Activated B cell treated with CpG ODN at 0.5 μM for 24 hours (primary cell): ENCODE measurements at regions not wholly inside any gene's neighbourhood (a gene's known extent, or its start where the extent isn't known, plus 50 kb on each side); places are given as distances from the start of the nearest gene placed in this dataset.

Experiments
- ATAC-seq: fragments of 200-7000 bp; cut with Tn5 transposase; one replicate; pipeline ENCODE4 v1.10.0; 2021; ENCODE audit warnings: low read depth, mild to moderate bottlenecking, moderate library complexity
- CTCF ChIA-PET: fragments of 350-600 bp; sonication (Branson Sonifier 250); formaldehyde crosslinking; loops from one replicate; lab custom pipeline; 2021; ENCODE audit warnings: antibody characterized with exemption; lab: Charles Lee
- POLR2A ChIA-PET: fragments of 350-600 bp; sonication (Branson Sonifier 250); formaldehyde crosslinking; loops from one replicate; lab custom pipeline; 2021; ENCODE audit warnings: antibody characterized with exemption; lab: Charles Lee
- DNase-seq: peaks from one replicate; pipeline ENCODE4 v3.0.0; 2022
- H3K27ac Mint-ChIP-seq: one replicate; pipeline ENCODE4 v1.8.0; 2020; ENCODE audit warnings: mixed read lengths
- H3K27me3 Mint-ChIP-seq: one replicate; pipeline ENCODE4 v1.8.0; 2021; ENCODE audit warnings: mixed read lengths
- H3K36me3 Mint-ChIP-seq: one replicate; pipeline ENCODE4 v1.8.0; 2021; ENCODE audit warnings: low read depth, mixed read lengths
- H3K4me1 Mint-ChIP-seq: one replicate; pipeline ENCODE4 v1.8.0; 2021; ENCODE audit warnings: mixed read lengths
- H3K4me3 Mint-ChIP-seq: one replicate; pipeline ENCODE4 v1.8.0; 2020; ENCODE audit warnings: mild to moderate bottlenecking, mixed read lengths
- H3K9me3 Mint-ChIP-seq: one replicate; pipeline ENCODE4 v1.8.0; 2020; ENCODE audit warnings: mixed read lengths
- intact Hi-C: fragments of 100-400 bp; cut with micrococcal nuclease; formaldehyde crosslinking; loops from one replicate; pipeline ENCODE4 v1.15.1; 2024
- TF ChIP-seq, protein P1 (sequence below): fragments of 200-600 bp; IDR thresholded peaks from one replicate; pipeline ENCODE4 v1.8.0; 2022; ENCODE audit warnings: antibody characterized with exemption, mild to moderate bottlenecking

DNA sequence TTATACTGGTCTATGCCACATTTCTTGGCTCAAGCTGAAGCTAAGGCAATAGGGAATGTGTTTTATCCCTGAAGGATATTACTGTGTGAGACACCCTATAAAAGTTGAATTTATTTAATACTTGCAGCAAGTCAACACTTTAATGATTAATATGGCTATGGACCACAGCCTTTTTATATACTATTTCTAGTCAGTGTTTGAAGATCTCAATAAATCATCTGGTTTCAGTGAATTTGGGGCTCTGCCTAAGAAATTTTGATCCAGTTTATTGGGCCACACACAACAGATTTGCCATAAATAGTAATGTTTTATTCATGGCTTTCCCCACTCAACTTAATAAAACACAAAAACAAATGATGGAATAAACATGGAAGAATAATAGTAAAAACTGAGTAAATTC, 698.3 kb downstream of the ADGRL2 start:
- no peak overlapping the region for H3K27ac Mint-ChIP-seq
- POLR2A ChIA-PET: no interaction called here
- TF ChIP-seq, protein P1, sequence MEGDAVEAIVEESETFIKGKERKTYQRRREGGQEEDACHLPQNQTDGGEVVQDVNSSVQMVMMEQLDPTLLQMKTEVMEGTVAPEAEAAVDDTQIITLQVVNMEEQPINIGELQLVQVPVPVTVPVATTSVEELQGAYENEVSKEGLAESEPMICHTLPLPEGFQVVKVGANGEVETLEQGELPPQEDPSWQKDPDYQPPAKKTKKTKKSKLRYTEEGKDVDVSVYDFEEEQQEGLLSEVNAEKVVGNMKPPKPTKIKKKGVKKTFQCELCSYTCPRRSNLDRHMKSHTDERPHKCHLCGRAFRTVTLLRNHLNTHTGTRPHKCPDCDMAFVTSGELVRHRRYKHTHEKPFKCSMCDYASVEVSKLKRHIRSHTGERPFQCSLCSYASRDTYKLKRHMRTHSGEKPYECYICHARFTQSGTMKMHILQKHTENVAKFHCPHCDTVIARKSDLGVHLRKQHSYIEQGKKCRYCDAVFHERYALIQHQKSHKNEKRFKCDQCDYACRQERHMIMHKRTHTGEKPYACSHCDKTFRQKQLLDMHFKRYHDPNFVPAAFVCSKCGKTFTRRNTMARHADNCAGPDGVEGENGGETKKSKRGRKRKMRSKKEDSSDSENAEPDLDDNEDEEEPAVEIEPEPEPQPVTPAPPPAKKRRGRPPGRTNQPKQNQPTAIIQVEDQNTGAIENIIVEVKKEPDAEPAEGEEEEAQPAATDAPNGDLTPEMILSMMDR: no peak
- intact Hi-C loops: no loop called here
- peaks cover 17% of the 10 kb centered on the region for H3K9me3 Mint-ChIP-seq
- H3K27me3 Mint-ChIP-seq: no peaks in the 10 kb centered on the region
- no peak overlapping the region for H3K4me3 Mint-ChIP-seq
- CTCF ChIA-PET: no interaction called here
- no peaks in the 10 kb centered on the region for H3K4me1 Mint-ChIP-seq
- ATAC-seq: no peak
- H3K36me3 Mint-ChIP-seq: no peaks in the 10 kb centered on the region
- no peak for DNase-seq

DNA sequence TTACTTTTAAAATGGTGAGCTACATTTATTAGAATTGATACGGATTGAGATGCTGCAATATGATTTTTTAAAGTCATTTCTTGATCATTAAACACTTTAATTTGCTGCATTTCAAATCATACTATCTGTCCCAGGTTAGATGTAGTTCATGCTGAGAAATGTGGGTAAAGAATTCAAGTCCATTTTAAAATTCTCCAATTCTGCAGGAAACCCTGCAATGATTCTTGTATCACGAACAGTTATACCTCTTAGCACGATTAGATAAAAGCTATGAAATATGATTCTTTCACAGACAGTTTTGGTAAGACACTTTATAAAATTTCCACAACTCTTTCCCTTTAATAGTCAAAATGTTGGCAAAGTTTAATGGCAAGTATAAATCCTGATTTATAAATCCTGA, 693.4 kb downstream of the ADGRL2 start:
- Mint-ChIP-seq H3K27ac (no peak overlapping the region), H3K36me3 (no peaks in the 10 kb centered on the region), H3K27me3 (no peaks in the 10 kb centered on the region), H3K4me3 (no peak overlapping the region), H3K4me1 (no peaks in the 10 kb centered on the region), H3K9me3 (peaks cover 19% of the 10 kb centered on the region)
- ATAC-seq: no peak
- CTCF ChIA-PET: no interaction called here
- DNase-seq: no peak
- POLR2A ChIA-PET: no interaction called here
- TF ChIP-seq, protein P1: no peak
- intact Hi-C loops: no loop called here

DNA sequence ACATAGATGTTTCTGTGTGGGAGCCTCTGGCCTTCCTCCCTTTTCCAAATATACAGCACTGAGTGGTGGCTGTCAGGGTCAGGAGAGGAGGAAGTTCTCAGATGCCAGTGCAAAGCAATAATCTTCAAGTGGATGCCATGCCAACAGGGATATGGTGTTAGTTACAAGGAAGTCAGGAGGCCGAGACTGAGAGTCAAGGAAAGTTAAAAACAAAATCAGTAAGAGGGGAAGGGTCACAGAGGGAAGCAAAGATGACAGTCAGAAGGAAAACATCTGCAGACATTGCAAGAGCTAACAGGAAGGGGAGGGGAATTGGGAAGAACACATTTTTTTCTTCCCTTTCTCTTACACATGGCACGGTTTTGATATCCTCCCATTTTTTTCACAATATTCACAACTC, 691.4 kb downstream of the ADGRL2 start:
- CTCF ChIA-PET: no interaction called here
- no peak for DNase-seq
- POLR2A ChIA-PET: no interaction called here
- Mint-ChIP-seq H3K4me3 (no peak overlapping the region), H3K27me3 (no peaks in the 10 kb centered on the region), H3K36me3 (no peaks in the 10 kb centered on the region), H3K4me1 (no peaks in the 10 kb centered on the region), H3K27ac (no peak overlapping the region), H3K9me3 (peaks cover 17% of the 10 kb centered on the region)
- intact Hi-C loops: no loop called here
- ATAC-seq: no peak
- TF ChIP-seq, protein P1: no peak

DNA sequence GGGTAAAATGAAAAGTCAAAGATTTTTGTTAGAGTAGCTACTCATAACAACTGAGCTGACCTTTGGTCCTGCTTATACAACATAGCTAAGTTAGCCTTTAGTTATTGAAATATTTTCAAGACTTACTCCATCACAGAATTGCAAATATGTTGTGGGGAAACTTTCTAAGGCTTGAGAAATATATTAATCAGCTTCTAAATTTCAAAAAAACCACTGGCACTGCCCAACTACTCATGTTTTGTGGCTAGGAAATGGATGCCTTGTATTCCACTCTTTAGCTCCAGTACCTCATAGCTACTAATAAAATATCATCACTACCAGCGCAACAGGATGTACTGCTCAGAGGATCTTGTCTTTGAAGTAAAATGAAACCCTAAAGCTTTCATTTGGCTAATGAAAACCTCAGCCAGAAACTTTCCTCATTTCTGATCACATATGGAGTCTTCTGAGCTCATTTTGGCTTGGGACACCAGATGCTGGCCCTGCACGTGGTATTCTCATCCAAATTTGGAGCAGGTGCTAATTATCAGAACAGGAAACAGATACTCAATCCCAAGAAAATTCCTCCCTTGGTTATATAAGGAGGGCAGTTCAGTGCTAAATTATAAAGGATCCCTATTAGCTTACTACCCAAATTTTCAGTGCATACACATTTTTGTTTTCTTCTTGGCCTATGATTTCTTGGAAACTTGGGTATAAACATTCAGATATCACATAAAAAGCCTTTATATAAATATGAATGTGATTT, 690.7 kb downstream of the ADGRL2 start:
- CTCF ChIA-PET: no interaction called here
- H3K27ac Mint-ChIP-seq: no peak overlapping the region
- no peak for ATAC-seq
- H3K27me3 Mint-ChIP-seq: no peaks in the 10 kb centered on the region
- POLR2A ChIA-PET: no interaction called here
- H3K4me1 Mint-ChIP-seq: no peaks in the 10 kb centered on the region
- H3K9me3 Mint-ChIP-seq: peaks cover 15% of the 10 kb centered on the region
- H3K36me3 Mint-ChIP-seq: no peaks in the 10 kb centered on the region
- TF ChIP-seq, protein P1: no peak
- no peak overlapping the region for H3K4me3 Mint-ChIP-seq
- no peak for DNase-seq
- intact Hi-C loops: no loop called here

DNA sequence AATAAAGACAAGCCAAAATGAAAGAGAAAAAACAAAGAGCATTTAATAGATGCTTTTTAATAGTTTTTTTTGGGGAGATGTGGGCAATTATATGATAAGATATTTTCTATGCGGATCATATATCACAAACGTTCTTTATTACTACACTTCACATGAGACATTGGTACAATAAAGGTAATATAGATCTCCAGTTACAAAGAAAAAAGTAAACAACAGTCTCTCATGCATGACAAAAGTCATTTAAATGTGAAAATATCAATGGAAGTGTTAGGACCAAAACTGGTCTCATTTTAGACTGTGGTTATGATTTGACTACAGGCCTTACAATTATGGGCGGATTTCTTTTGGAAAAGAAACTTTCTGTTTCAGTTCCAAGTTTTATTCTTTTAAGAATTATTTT, 687.0 kb downstream of the ADGRL2 start:
- no peaks in the 10 kb centered on the region for H3K36me3 Mint-ChIP-seq
- TF ChIP-seq, protein P1: no peak
- ATAC-seq (no peak), DNase-seq (no peak)
- no peaks in the 10 kb centered on the region for H3K4me1 Mint-ChIP-seq
- ChIA-PET CTCF (no interaction called here), POLR2A (no interaction called here)
- H3K27me3 Mint-ChIP-seq: no peaks in the 10 kb centered on the region
- no peak overlapping the region for H3K27ac Mint-ChIP-seq
- no peaks in the 10 kb centered on the region for H3K9me3 Mint-ChIP-seq
- intact Hi-C loops: no loop called here
- H3K4me3 Mint-ChIP-seq: no peak overlapping the region
